ENCODE measurements at regions not wholly inside any gene's neighbourhood (a gene's known extent, or its start where the extent isn't known, plus 50 kb on each side); places are given as distances from the start of the nearest gene placed in this dataset.

- no peak for DNase-seq (ENCODE audit: low spot score)
- 32% methylated on average over 6 of the region's 14 CpGs for WGBS (ENCODE audit: low lambda C conversion rate)
- H2AFZ ChIP-seq (ENCODE audit: low read length) = no peak overlapping the region
- no peak overlapping the region for H3K4me3 ChIP-seq (replicated peaks in 1 of 3; ENCODE audit: insufficient read depth in 1 of 3, low read depth in 2 of 3, low read length in 3 of 3)
- intact Hi-C loops (cut with micrococcal nuclease; ENCODE audit: unreplicated experiment) (loop anchor here (10.0 kb wide), 1 partner anchor 869 kb away; no protein-coding TSS in a partner anchor), in situ Hi-C loops (cut with HindIII; ENCODE audit: extremely low pct_ligation_motif_present, low pct_unique_long_range_greater_than_20kb) (no loop called here)
- TF ChIP-seq DMAP1 (CRISPR knock-in tag; IDR thresholded peaks at IDR 0.05) (no peak), NCOA1 (CRISPR knock-in tag; IDR thresholded peaks at IDR 0.05) (no peak), MYC (CRISPR knock-in tag; IDR thresholded peaks at IDR 0.05; ENCODE audit: borderline replicate concordance) (no peak)
- FAIRE-seq = no peak
- no peak overlapping the region for H3K4me2 ChIP-seq (ENCODE audit: low read depth, low read length)
- no TSS peak for BruUV-seq (replicated peaks)
- H3K27me3 ChIP-seq (ENCODE audit: control insufficient read depth in 1 of 2, insufficient read depth in 2 of 2, low read length in 2 of 2) = peaks cover 3 to 33% of the 10 kb centered on the region in 2 experiments; a peak in 3 of 5 replicates
- no peaks in the 10 kb centered on the region for H3K79me2 ChIP-seq (ENCODE audit: insufficient read depth, low read length)
- no peak overlapping the region for H3K9ac ChIP-seq (ENCODE audit: insufficient read depth, low read depth, low read length)
- H4K20me1 ChIP-seq (ENCODE audit: insufficient read depth, low read length) = no peaks in the 10 kb centered on the region
- no peaks in the 10 kb centered on the region for H3K9me3 ChIP-seq (ENCODE audit: low read length)
- no peaks in the 10 kb centered on the region for H3K4me1 ChIP-seq (ENCODE audit: insufficient read depth, low read length)
- no peak for ATAC-seq
- ChIA-PET CTCF (ENCODE audit: low intra/inter-chr PET ratio, low total read pairs) (no interaction called here), POLR2A (no interaction called here)
- H3K27ac ChIP-seq (ENCODE audit: extremely low read length, insufficient read depth, low read length) = no peak overlapping the region
- H3K36me3 ChIP-seq (replicated peaks in 1 of 2; ENCODE audit: control insufficient read depth in 1 of 2, insufficient read depth in 2 of 2, low read length in 2 of 2) = no peaks in the 10 kb centered on the region
Measured at GRCh38 chr22:49425356-49425755, 402.3 kb downstream of the BRD1 start.

GRCh38 chr22:49424893-49425270 lies 402.8 kb downstream of the BRD1 start:
- Histone ChIP-seq H3K9ac (ENCODE audit: insufficient read depth, low read depth, low read length) (no peak overlapping the region), H2AFZ (ENCODE audit: low read length) (no peak overlapping the region), H3K4me1 (ENCODE audit: insufficient read depth, low read length) (no peaks in the 10 kb centered on the region), H3K27me3 (ENCODE audit: control insufficient read depth in 1 of 2, insufficient read depth in 2 of 2, low read length in 2 of 2) (peaks cover 3 to 33% of the 10 kb centered on the region in 2 experiments; a peak in 3 of 5 replicates), H4K20me1 (ENCODE audit: insufficient read depth, low read length) (no peaks in the 10 kb centered on the region), H3K4me3 (replicated peaks in 1 of 3; ENCODE audit: insufficient read depth in 1 of 3, low read depth in 2 of 3, low read length in 3 of 3) (no peak overlapping the region), H3K4me2 (ENCODE audit: low read depth, low read length) (no peak overlapping the region), H3K79me2 (ENCODE audit: insufficient read depth, low read length) (no peaks in the 10 kb centered on the region), H3K27ac (ENCODE audit: extremely low read length, insufficient read depth, low read length) (no peak overlapping the region), H3K9me3 (ENCODE audit: low read length) (no peaks in the 10 kb centered on the region), H3K36me3 (replicated peaks in 1 of 2; ENCODE audit: control insufficient read depth in 1 of 2, insufficient read depth in 2 of 2, low read length in 2 of 2) (no peaks in the 10 kb centered on the region)
- DNase-seq (ENCODE audit: low spot score) (no peak), FAIRE-seq (no peak), ATAC-seq (no peak)
- BruUV-seq (replicated peaks) = no TSS peak
- 27% methylated on average over 10 of the region's 10 CpGs for whole genome bisulfite sequencing (ENCODE audit: low lambda C conversion rate)
- in situ Hi-C loops (cut with HindIII; ENCODE audit: extremely low pct_ligation_motif_present, low pct_unique_long_range_greater_than_20kb) (no loop called here), intact Hi-C loops (cut with micrococcal nuclease; ENCODE audit: unreplicated experiment) (loop anchor here (10.0 kb wide), 1 partner anchor 870 kb away; no protein-coding TSS in a partner anchor)
- CTCF ChIA-PET (ENCODE audit: low intra/inter-chr PET ratio, low total read pairs) = no interaction called here
- POLR2A ChIA-PET = no interaction called here
- TF ChIP-seq MEIS1 (CRISPR knock-in tag; IDR thresholded peaks at IDR 0.05; ENCODE audit: borderline replicate concordance) (no peak), ZNF430 (CRISPR knock-in tag; IDR thresholded peaks at IDR 0.05) (no peak), TCF12 (IDR thresholded peaks at IDR 0.05) (no peak), TCF12 (CRISPR knock-in tag; IDR thresholded peaks at IDR 0.05) (no peak), ATF4 (CRISPR knock-in tag; IDR thresholded peaks at IDR 0.05) (no peak), ZSCAN21 (CRISPR knock-in tag; IDR thresholded peaks at IDR 0.05; ENCODE audit: borderline replicate concordance) (no peak), ZNF503 (CRISPR knock-in tag; IDR thresholded peaks at IDR 0.05) (no peak), BRF2 (CRISPR knock-in tag; IDR thresholded peaks at IDR 0.05) (no peak), GZF1 (CRISPR knock-in tag; IDR thresholded peaks at IDR 0.05) (no peak), ZNF713 (CRISPR knock-in tag; IDR thresholded peaks at IDR 0.05) (no peak), UBTF (CRISPR knock-in tag; IDR thresholded peaks at IDR 0.05) (no peak)

Measured in HepG2 (cell line).